HepG2 (cell line): ENCODE measurements at regions not wholly inside any gene's neighbourhood (a gene's known extent, or its start where the extent isn't known, plus 50 kb on each side); places are given as distances from the start of the nearest gene placed in this dataset.

Experiments used
- ARNTL ChIP-seq: sonication (generic); formaldehyde crosslinking; IDR thresholded peaks from 2 replicates; pipeline ENCODE4 v1.4.0; 2020; ENCODE audit warnings: mild to moderate bottlenecking, missing genetic modification reagents
- ATF6 ChIP-seq: sonication (generic); formaldehyde crosslinking; conservative IDR thresholded peaks from 2 replicates; pipeline ENCODE4 v1.4.0; 2020; ENCODE audit warnings: missing genetic modification reagents
- BCL3 ChIP-seq: sonication (generic); formaldehyde crosslinking; IDR thresholded peaks from 2 replicates; pipeline ENCODE4 v1.5.1; 2020; ENCODE audit warnings: mild to moderate bottlenecking, missing genetic modification reagents, moderate library complexity
- FOXA1 ChIP-seq, 2 experiments: fragments of 450-650 bp in 1 of 2; sonication (generic) in 1 of 2; formaldehyde crosslinking in 1 of 2; IDR thresholded peaks; 2 replicates each; pipeline versions ENCODE4 v1.4.0 to v1.6.1; 2016 to 2020; ENCODE audit warnings: missing genetic modification reagents in 1 of 2
- GTF2F1 ChIP-seq: fragments of 150-350 bp; IDR thresholded peaks from 2 replicates; pipeline ENCODE4 v1.6.1; 2014; ENCODE audit warnings: low read length
- NFIC ChIP-seq: IDR thresholded peaks from 2 replicates; pipeline ENCODE4 v1.6.1; 2012; ENCODE audit warnings: mild to moderate bottlenecking, low read length, inconsistent platforms
- PPARG ChIP-seq: conservative IDR thresholded peaks from 2 replicates; pipeline ENCODE4 v1.6.1; 2016; ENCODE audit warnings: missing biosample characterization, missing genetic modification reagents
- ZBTB8A ChIP-seq: sonication (generic); formaldehyde crosslinking; IDR thresholded peaks from 2 replicates; pipeline ENCODE4 v1.4.0; 2020; ENCODE audit warnings: mild to moderate bottlenecking, low read depth, missing genetic modification reagents, borderline replicate concordance
- ZNF501 ChIP-seq: sonication (generic); formaldehyde crosslinking; IDR thresholded peaks from 2 replicates; pipeline ENCODE4 v1.5.1; 2020; ENCODE audit warnings: mild to moderate bottlenecking, moderate library complexity, missing genetic modification reagents
- ZNF672 ChIP-seq: sonication (generic); formaldehyde crosslinking; IDR thresholded peaks from 2 replicates; pipeline ENCODE4 v1.8.1; 2022; ENCODE audit warnings: missing genetic modification reagents
- ZNF839 ChIP-seq: sonication (generic); formaldehyde crosslinking; IDR thresholded peaks from 2 replicates; pipeline ENCODE4 v1.4.0; 2020; ENCODE audit warnings: missing genetic modification reagents, mild to moderate bottlenecking, borderline replicate concordance
- ZNF850 ChIP-seq: sonication (generic); formaldehyde crosslinking; conservative IDR thresholded peaks from 2 replicates; pipeline ENCODE4 v1.9.0; 2021; ENCODE audit warnings: mild to moderate bottlenecking, missing genetic modification reagents
- TF ChIP-seq, protein P1 (sequence below): sonication (generic); formaldehyde crosslinking; IDR thresholded peaks from 2 replicates; pipeline ENCODE4 v1.5.0; 2020; ENCODE audit warnings: missing genetic modification reagents, mild to moderate bottlenecking, borderline replicate concordance
- TF ChIP-seq, protein P2 (sequence below): sonication (generic); formaldehyde crosslinking; IDR thresholded peaks from 2 replicates; pipeline ENCODE4 v1.8.0; 2022; ENCODE audit warnings: mild to moderate bottlenecking, missing genetic modification reagents; ENCODE audit not compliant: insufficient replicate concordance
- TF ChIP-seq, protein P3 (sequence below): IDR thresholded peaks from 2 replicates; pipeline ENCODE4 v1.6.1; 2016
- TF ChIP-seq, protein P4 (sequence below): sonication (generic); formaldehyde crosslinking; IDR thresholded peaks from 2 replicates; pipeline ENCODE4 v1.4.0; 2020; ENCODE audit warnings: missing genetic modification reagents
- TF ChIP-seq, protein P5 (sequence below): sonication (generic); formaldehyde crosslinking; IDR thresholded peaks from 2 replicates; pipeline ENCODE4 v1.4.0; 2020; ENCODE audit warnings: mild to moderate bottlenecking, low read depth, missing genetic modification reagents

GRCh38 chr4:3827616-3828492 is 61.7 kb downstream of the ADRA2C start (continued):
- TF ChIP-seq, protein P1, sequence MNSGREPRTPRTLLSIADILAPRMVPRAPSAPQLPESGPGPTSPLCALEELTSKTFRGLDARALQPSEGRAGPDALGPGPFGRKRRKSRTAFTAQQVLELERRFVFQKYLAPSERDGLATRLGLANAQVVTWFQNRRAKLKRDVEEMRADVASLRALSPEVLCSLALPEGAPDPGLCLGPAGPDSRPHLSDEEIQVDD (CRISPR knock-in tag): 0 out of 2 replicates have a peak, but pooled peaks have one; percentile 63
- no peak for TF ChIP-seq ZNF672 (CRISPR knock-in tag)
- no peak for TF ChIP-seq NFIC
- TF ChIP-seq, protein P2, sequence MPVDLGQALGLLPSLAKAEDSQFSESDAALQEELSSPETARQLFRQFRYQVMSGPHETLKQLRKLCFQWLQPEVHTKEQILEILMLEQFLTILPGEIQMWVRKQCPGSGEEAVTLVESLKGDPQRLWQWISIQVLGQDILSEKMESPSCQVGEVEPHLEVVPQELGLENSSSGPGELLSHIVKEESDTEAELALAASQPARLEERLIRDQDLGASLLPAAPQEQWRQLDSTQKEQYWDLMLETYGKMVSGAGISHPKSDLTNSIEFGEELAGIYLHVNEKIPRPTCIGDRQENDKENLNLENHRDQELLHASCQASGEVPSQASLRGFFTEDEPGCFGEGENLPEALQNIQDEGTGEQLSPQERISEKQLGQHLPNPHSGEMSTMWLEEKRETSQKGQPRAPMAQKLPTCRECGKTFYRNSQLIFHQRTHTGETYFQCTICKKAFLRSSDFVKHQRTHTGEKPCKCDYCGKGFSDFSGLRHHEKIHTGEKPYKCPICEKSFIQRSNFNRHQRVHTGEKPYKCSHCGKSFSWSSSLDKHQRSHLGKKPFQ: no peak
- TF ChIP-seq, protein P3, sequence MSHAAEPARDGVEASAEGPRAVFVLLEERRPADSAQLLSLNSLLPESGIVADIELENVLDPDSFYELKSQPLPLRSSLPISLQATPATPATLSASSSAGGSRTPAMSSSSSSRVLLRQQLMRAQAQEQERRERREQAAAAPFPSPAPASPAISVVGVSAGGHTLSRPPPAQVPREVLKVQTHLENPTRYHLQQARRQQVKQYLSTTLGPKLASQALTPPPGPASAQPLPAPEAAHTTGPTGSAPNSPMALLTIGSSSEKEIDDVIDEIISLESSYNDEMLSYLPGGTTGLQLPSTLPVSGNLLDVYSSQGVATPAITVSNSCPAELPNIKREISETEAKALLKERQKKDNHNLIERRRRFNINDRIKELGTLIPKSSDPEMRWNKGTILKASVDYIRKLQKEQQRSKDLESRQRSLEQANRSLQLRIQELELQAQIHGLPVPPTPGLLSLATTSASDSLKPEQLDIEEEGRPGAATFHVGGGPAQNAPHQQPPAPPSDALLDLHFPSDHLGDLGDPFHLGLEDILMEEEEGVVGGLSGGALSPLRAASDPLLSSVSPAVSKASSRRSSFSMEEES (CRISPR knock-in tag): peak; percentile 62; the same call in 1 of the 2 replicates
- peak; percentile 88 for TF ChIP-seq BCL3 (CRISPR knock-in tag)
- TF ChIP-seq ATF6 (CRISPR knock-in tag): no peak
- TF ChIP-seq ARNTL: peak; percentile 75; the same call in 1 of the 2 replicates
- TF ChIP-seq ZNF839 (CRISPR knock-in tag): 0 out of 2 replicates have a peak, but pooled peaks have one; percentile 53
- TF ChIP-seq ZBTB8A (CRISPR knock-in tag): no peak
- TF ChIP-seq ZNF850 (CRISPR knock-in tag): no peak
- TF ChIP-seq FOXA1 (IDR thresholded peaks at IDR 0.05): no peak
- peak; percentile 78 for TF ChIP-seq FOXA1 (CRISPR knock-in tag; IDR thresholded peaks at IDR 0.05)
- no peak for TF ChIP-seq GTF2F1
- TF ChIP-seq ZNF501 (CRISPR knock-in tag): peak; percentile 75; the same call in 1 of the 2 replicates
- TF ChIP-seq, protein P4, sequence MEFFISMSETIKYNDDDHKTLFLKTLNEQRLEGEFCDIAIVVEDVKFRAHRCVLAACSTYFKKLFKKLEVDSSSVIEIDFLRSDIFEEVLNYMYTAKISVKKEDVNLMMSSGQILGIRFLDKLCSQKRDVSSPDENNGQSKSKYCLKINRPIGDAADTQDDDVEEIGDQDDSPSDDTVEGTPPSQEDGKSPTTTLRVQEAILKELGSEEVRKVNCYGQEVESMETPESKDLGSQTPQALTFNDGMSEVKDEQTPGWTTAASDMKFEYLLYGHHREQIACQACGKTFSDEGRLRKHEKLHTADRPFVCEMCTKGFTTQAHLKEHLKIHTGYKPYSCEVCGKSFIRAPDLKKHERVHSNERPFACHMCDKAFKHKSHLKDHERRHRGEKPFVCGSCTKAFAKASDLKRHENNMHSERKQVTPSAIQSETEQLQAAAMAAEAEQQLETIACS (CRISPR knock-in tag): no peak
- TF ChIP-seq PPARG: no peak
- TF ChIP-seq, protein P5, sequence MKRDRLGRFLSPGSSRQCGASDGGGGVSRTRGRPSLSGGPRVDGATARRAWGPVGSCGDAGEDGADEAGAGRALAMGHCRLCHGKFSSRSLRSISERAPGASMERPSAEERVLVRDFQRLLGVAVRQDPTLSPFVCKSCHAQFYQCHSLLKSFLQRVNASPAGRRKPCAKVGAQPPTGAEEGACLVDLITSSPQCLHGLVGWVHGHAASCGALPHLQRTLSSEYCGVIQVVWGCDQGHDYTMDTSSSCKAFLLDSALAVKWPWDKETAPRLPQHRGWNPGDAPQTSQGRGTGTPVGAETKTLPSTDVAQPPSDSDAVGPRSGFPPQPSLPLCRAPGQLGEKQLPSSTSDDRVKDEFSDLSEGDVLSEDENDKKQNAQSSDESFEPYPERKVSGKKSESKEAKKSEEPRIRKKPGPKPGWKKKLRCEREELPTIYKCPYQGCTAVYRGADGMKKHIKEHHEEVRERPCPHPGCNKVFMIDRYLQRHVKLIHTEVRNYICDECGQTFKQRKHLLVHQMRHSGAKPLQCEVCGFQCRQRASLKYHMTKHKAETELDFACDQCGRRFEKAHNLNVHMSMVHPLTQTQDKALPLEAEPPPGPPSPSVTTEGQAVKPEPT: peak; percentile 90
